Neural cell (in vitro differentiated cells): ENCODE measurements at regions not wholly inside any gene's neighbourhood (a gene's known extent, or its start where the extent isn't known, plus 50 kb on each side); places are given as distances from the start of the nearest gene placed in this dataset.

Source experiments
- H2AFZ ChIP-seq: fragments of 200-600, 300-800 bp; sonication (generic), shearing (Covaris generic); 2 replicates; pipeline ENCODE4 v1.6.0; 2014; ENCODE audit warnings: low read depth, mild to moderate bottlenecking, antibody characterized with exemption, low read length, moderate library complexity
- H3F3A ChIP-seq: fragments of 200-600 bp; shearing (Covaris generic); 2 replicates; pipeline ENCODE4 v1.6.1; 2016; ENCODE audit warnings: mild to moderate bottlenecking, moderate library complexity, mixed read lengths, antibody characterized with exemption, low read length; ENCODE audit not compliant: insufficient read depth, poor library complexity, severe bottlenecking
- H3K27ac ChIP-seq: fragments of 200-600, 300-800 bp; sonication (generic), shearing (Covaris generic); 2 replicates; pipeline ENCODE4 v1.5.1; 2014; ENCODE audit warnings: mild to moderate bottlenecking, low read length, moderate library complexity
- H3K27me3 ChIP-seq: fragments of 300-800, 200-600 bp; sonication (generic), shearing (Covaris generic); 2 replicates; pipeline ENCODE4 v1.6.0; 2014; ENCODE audit warnings: mild to moderate bottlenecking, low read depth, low read length, moderate library complexity; ENCODE audit not compliant: insufficient read depth
- H3K36me3 ChIP-seq: fragments of 300-800, 200-600 bp; sonication (generic), shearing (Covaris generic); 2 replicates; pipeline ENCODE4 v1.5.1; 2014; ENCODE audit warnings: mild to moderate bottlenecking, antibody characterized with exemption, low read length, moderate library complexity; ENCODE audit not compliant: insufficient read depth
- H3K4me2 ChIP-seq: fragments of 300-800, 200-600 bp; sonication (generic), shearing (Covaris generic); 2 replicates; pipeline ENCODE4 v1.6.0; 2014; ENCODE audit warnings: mild to moderate bottlenecking, low read length
- H3K4me3 ChIP-seq: fragments of 300-800, 200-600 bp; sonication (generic), shearing (Covaris generic); 2 replicates; pipeline ENCODE4 v1.5.1; 2014; ENCODE audit warnings: mild to moderate bottlenecking, low read length, moderate library complexity
- H3K79me2 ChIP-seq: fragments of 200-600 bp; shearing (Covaris generic); replicated peaks from 2 replicates; pipeline ENCODE4 v1.6.0; 2014; ENCODE audit warnings: mild to moderate bottlenecking, low read length, moderate library complexity; ENCODE audit not compliant: insufficient read depth
- H3K9ac ChIP-seq: fragments of 300-800, 200-600 bp; sonication (generic), shearing (Covaris generic); 2 replicates; pipeline ENCODE4 v1.6.1; 2016; ENCODE audit warnings: mild to moderate bottlenecking, low read length, mixed read lengths
- H3K9me2 ChIP-seq: fragments of 200-600 bp; shearing (Covaris generic); 2 replicates; pipeline ENCODE4 v1.6.1; 2016; ENCODE audit warnings: mild to moderate bottlenecking, low read length, mixed read lengths; ENCODE audit not compliant: insufficient read depth
- H3K9me3 ChIP-seq: fragments of 200-600, 300-800 bp; sonication (generic), shearing (Covaris generic); 2 replicates; pipeline ENCODE4 v1.6.1; 2016; ENCODE audit warnings: mild to moderate bottlenecking, mixed run types, low read length, moderate library complexity, mixed read lengths
- H4K20me1 ChIP-seq: fragments of 200-600 bp; shearing (Covaris generic); 2 replicates; pipeline ENCODE4 v1.6.1; 2016; ENCODE audit warnings: mild to moderate bottlenecking, mixed run types; ENCODE audit not compliant: insufficient read depth
- CTCF ChIP-seq: fragments of 450-650 bp; IDR thresholded peaks from 2 replicates; pipeline ENCODE4 v1.5.1; 2014; ENCODE audit warnings: antibody characterized with exemption, mild to moderate bottlenecking, moderate library complexity; ENCODE audit not compliant: poor library complexity, severe bottlenecking
- EP300 ChIP-seq: fragments of 450-650 bp; conservative IDR thresholded peaks from 2 replicates; pipeline ENCODE4 v1.6.1; 2014; ENCODE audit warnings: antibody characterized with exemption, mild to moderate bottlenecking, moderate library complexity; ENCODE audit not compliant: poor library complexity, severe bottlenecking
- EZH2 ChIP-seq: fragments of 200-600, 300-800 bp; shearing (Covaris generic), sonication (generic); IDR thresholded peaks from 2 replicates; pipeline ENCODE4 v1.6.1; 2014; ENCODE audit warnings: antibody characterized with exemption, low read length, borderline replicate concordance, mild to moderate bottlenecking; ENCODE audit not compliant: insufficient read depth, poor library complexity, severe bottlenecking
- MXI1 ChIP-seq: fragments of 450-650 bp; conservative IDR thresholded peaks from 2 replicates; pipeline ENCODE4 v1.6.1; 2014; ENCODE audit warnings: antibody characterized with exemption, mild to moderate bottlenecking; ENCODE audit not compliant: poor library complexity, severe bottlenecking
- POLR2AphosphoS5 ChIP-seq: IDR thresholded peaks from 2 replicates; pipeline ENCODE4 v1.6.1; 2012
- RAD21 ChIP-seq: fragments of 450-650 bp; conservative IDR thresholded peaks from 2 replicates; pipeline ENCODE4 v1.6.1; 2014; ENCODE audit warnings: antibody characterized with exemption, mild to moderate bottlenecking, moderate library complexity
- REST ChIP-seq: IDR thresholded peaks from 2 replicates; pipeline ENCODE4 v1.6.1; 2012; ENCODE audit warnings: borderline replicate concordance
- SMC3 ChIP-seq: fragments of 450-650 bp; conservative IDR thresholded peaks from 2 replicates; pipeline ENCODE4 v1.6.1; 2014; ENCODE audit warnings: antibody characterized with exemption, mild to moderate bottlenecking, moderate library complexity; ENCODE audit not compliant: poor library complexity
- TAF1 ChIP-seq: IDR thresholded peaks from 2 replicates; pipeline ENCODE4 v1.6.1; 2012; ENCODE audit warnings: low read depth

DNA sequence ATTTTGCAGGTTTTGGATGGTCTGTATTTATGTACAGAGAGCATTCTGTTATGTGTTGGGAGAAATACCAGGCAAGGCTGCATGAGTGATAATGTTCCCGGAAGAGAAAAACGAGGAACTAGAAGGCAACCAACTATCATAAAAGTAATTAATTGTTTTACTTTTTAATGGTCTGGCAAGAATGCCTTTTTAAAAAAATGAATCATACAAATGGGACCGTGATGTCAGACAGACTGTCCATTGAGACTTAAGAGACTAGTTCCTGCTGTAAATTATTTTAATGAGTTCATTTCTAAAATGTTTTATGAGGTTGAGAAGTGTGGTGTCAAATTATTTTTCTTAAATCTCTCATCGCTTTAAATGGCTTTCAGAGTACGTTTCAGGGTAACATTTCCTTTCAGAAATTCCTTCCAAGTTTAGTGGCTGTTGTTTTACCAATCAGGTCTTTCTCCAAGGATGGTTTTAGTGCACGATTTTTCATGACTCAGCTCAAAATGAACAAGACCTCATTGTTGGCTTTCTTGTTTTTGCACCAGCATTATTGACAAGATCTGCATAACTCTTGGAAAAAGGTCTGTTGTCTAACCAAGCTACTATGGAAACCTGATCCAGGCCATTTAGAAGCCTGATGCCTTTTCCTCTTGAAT lies 86.1 kb upstream of the ARHGAP5 start:
- no peak overlapping the region for H3K4me2 ChIP-seq
- no peaks in the 10 kb centered on the region for H4K20me1 ChIP-seq
- no peaks in the 10 kb centered on the region for H3F3A ChIP-seq
- TF ChIP-seq EZH2 (no peak), RAD21 (no peak), TAF1 (no peak), POLR2AphosphoS5 (no peak), CTCF (no peak), MXI1 (no peak), SMC3 (no peak), REST (no peak), EP300 (no peak)
- H3K9me3 ChIP-seq = no peaks in the 10 kb centered on the region
- H3K27ac ChIP-seq = no peak overlapping the region
- no peak overlapping the region for H2AFZ ChIP-seq
- no peak overlapping the region for H3K4me3 ChIP-seq
- H3K79me2 ChIP-seq = no peaks in the 10 kb centered on the region
- no peak overlapping the region for H3K9ac ChIP-seq
- H3K27me3 ChIP-seq = no peaks in the 10 kb centered on the region
- no peaks in the 10 kb centered on the region for H3K36me3 ChIP-seq
- H3K9me2 ChIP-seq = no peaks in the 10 kb centered on the region

DNA sequence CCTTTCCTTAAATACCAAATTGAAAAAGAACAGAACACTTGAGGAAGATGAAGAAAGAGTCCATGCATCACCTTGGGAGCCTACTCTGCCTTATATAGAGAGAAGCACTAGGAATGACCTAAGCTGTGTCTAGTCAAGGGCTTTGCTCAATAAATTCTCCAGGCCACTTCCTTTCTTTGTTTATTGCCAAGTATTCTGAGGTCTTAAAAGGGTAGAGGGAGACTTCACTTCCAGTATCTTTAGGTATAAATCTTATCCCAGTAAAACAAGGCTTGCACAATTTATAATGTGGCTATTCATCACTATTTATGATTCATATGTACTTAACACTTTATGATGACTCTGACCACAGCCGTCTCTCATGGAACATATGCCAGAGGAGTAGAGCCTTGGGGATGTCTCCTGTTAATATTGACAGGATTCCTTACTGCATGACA lies 85.1 kb upstream of the ARHGAP5 start:
- no peak overlapping the region for H3K9ac ChIP-seq
- no peaks in the 10 kb centered on the region for H4K20me1 ChIP-seq
- H3K9me2 ChIP-seq = no peaks in the 10 kb centered on the region
- H2AFZ ChIP-seq = no peak overlapping the region
- no peaks in the 10 kb centered on the region for H3K9me3 ChIP-seq
- no peaks in the 10 kb centered on the region for H3K79me2 ChIP-seq
- no peak for TF ChIP-seq EP300
- TF ChIP-seq SMC3 = no peak
- TF ChIP-seq TAF1 = no peak
- no peak for TF ChIP-seq RAD21
- TF ChIP-seq EZH2 = no peak
- no peak for TF ChIP-seq CTCF
- no peak for TF ChIP-seq MXI1
- TF ChIP-seq REST = no peak
- no peak for TF ChIP-seq POLR2AphosphoS5
- no peaks in the 10 kb centered on the region for H3K36me3 ChIP-seq
- no peak overlapping the region for H3K4me2 ChIP-seq
- H3F3A ChIP-seq = no peaks in the 10 kb centered on the region
- H3K27ac ChIP-seq = no peak overlapping the region
- H3K27me3 ChIP-seq = no peaks in the 10 kb centered on the region
- H3K4me3 ChIP-seq = no peak overlapping the region
